K562 (cell line): ENCODE measurements at regions not wholly inside any gene's neighbourhood (a gene's known extent, or its start where the extent isn't known, plus 50 kb on each side); places are given as distances from the start of the nearest gene placed in this dataset.

ENCODE experiments used
- ATAC-seq: fragments of 200-7000 bp; cut with Tn5 transposase; 3 replicates; pipeline ENCODE4 v1.9.1; 2020; ENCODE audit warnings: moderate library complexity
- BruUV-seq: library from RNA; stranded (reverse); fragments of 400-500 nt; replicated peaks from 2 replicates; lab custom pipeline; 2021; lab: Mats Ljungman, UMichigan
- CTCF ChIA-PET: fragments of 300-600 bp; formaldehyde crosslinking; extraction: SDS; loops from one replicate; lab custom pipeline; 2021; ENCODE audit warnings: low intra/inter-chr PET ratio; lab: Yijun Ruan, JAX
- POLR2A ChIA-PET: fragments of 300-600, 350-650 bp; sonication (Branson Sonifier 250); formaldehyde crosslinking; extraction: SDS; loops from one replicate; lab custom pipeline; 2021; ENCODE audit warnings: antibody characterized with exemption, inconsistent platforms; lab: Yijun Ruan, JAX
- DNase-seq, 4 experiments: peaks; one replicate each; pipeline versions ENCODE4 v3.0.0 to v3.0.0-alpha.2; 2011 to 2018; ENCODE audit warnings: low spot score in 3 of 4, mixed read lengths in 3 of 4; ENCODE audit errors: extremely low read depth in 1 of 4
- FAIRE-seq: peaks from 2 replicates; lab custom pipeline; 2011; peaks lifted over from hg19 to GRCh38; lab: Jason Lieb, UNC
- H2AFZ ChIP-seq: 2 replicates; pipeline ENCODE4 v1.6.0; 2011; ENCODE audit warnings: low read depth, low read length, control low read depth, inconsistent platforms
- H3K27ac ChIP-seq: fragments of 200-600 bp; 3 replicates; pipeline ENCODE4 v1.8.0; 2011; ENCODE audit warnings: low read depth, mild to moderate bottlenecking, control low read depth, inconsistent platforms, low read length, moderate library complexity, mixed read lengths; ENCODE audit errors: extremely low read depth
- H3K27me3 ChIP-seq, 2 experiments: fragments of 300-600 bp in 1 of 2; 2 replicates in 1 of 2; 3 replicates in 1 of 2; pipeline versions ENCODE4 v1.6.0 to v1.8.0; 2011; ENCODE audit warnings: inconsistent platforms in 2 of 2, low read length in 2 of 2, mild to moderate bottlenecking in 1 of 2, mixed read lengths in 1 of 2, moderate library complexity in 1 of 2; ENCODE audit not compliant: control insufficient read depth in 2 of 2, insufficient read depth in 2 of 2
- H3K36me3 ChIP-seq: fragments of 300-600 bp; 3 replicates; pipeline ENCODE4 v1.8.0; 2011; ENCODE audit warnings: mild to moderate bottlenecking, low read length, inconsistent platforms; ENCODE audit not compliant: control insufficient read depth, insufficient read depth
- H3K4me1 ChIP-seq, 2 experiments: fragments of 200-600 bp in 1 of 2; replicated peaks in 1 of 2; 2 replicates in 1 of 2; 3 replicates in 1 of 2; pipeline versions ENCODE4 v1.5.1 to v1.8.0; 2011; ENCODE audit warnings: inconsistent platforms in 2 of 2, low read length in 2 of 2, mild to moderate bottlenecking in 1 of 2, mixed read lengths in 1 of 2, moderate library complexity in 1 of 2; ENCODE audit not compliant: control insufficient read depth in 2 of 2, insufficient read depth in 2 of 2
- H3K4me2 ChIP-seq: 2 replicates; pipeline ENCODE4 v1.6.1; 2011; ENCODE audit warnings: low read length, control low read depth, inconsistent platforms, mixed read lengths; ENCODE audit not compliant: insufficient read depth
- H3K4me3 ChIP-seq: fragments of 200-600 bp; sonication (generic), shearing (Covaris generic); 2 replicates; pipeline ENCODE4 v1.5.1; 2016; ENCODE audit warnings: control low read depth, inconsistent platforms
- H3K79me2 ChIP-seq: fragments of 200-600 bp; 3 replicates; pipeline ENCODE4 v1.8.0; 2011; ENCODE audit warnings: low read length, inconsistent platforms; ENCODE audit not compliant: control insufficient read depth, insufficient read depth
- H3K9ac ChIP-seq, 2 experiments: 2 replicates each; pipeline versions ENCODE4 v1.6.0 to v1.6.1; 2011; ENCODE audit warnings: low read depth in 2 of 2, low read length in 2 of 2, control low read depth in 1 of 2, inconsistent platforms in 1 of 2, mild to moderate bottlenecking in 1 of 2, mixed read lengths in 1 of 2; ENCODE audit not compliant: insufficient read depth in 1 of 2
- H3K9me1 ChIP-seq: one replicate; pipeline ENCODE4 v1.6.0; 2011; ENCODE audit warnings: inconsistent platforms, mild to moderate bottlenecking, low read length, moderate library complexity; ENCODE audit not compliant: control insufficient read depth, insufficient read depth
- H3K9me3 ChIP-seq: replicated peaks from 2 replicates; pipeline ENCODE4 v1.5.1; 2011; ENCODE audit warnings: low read depth, low read length, inconsistent platforms; ENCODE audit not compliant: control insufficient read depth, insufficient read depth
- H4K20me1 ChIP-seq: replicated peaks from 2 replicates; pipeline ENCODE4 v1.6.1; 2011; ENCODE audit warnings: low read length, inconsistent platforms, mixed read lengths; ENCODE audit not compliant: control insufficient read depth, insufficient read depth
- ADNP ChIP-seq: fragments of 200-800 bp; sonication (Bioruptor generic); IDR thresholded peaks from 2 replicates; pipeline ENCODE4 v1.6.1; 2016; ENCODE audit warnings: missing genetic modification characterization, missing compliant biosample characterization
- BCOR ChIP-seq: fragments of 450-650 bp; IDR thresholded peaks from 2 replicates; pipeline ENCODE4 v1.6.1; 2016
- CBX1 ChIP-seq: sonication (generic); IDR thresholded peaks from 2 replicates; pipeline ENCODE4 v1.6.1; 2016; ENCODE audit warnings: antibody characterized with exemption, low read depth, mild to moderate bottlenecking
- CBX3 ChIP-seq, 2 experiments: IDR thresholded peaks; 1 replicate in 1 of 2; 2 replicates in 1 of 2; pipeline ENCODE4 v1.6.1; 2012; ENCODE audit warnings: inconsistent platforms in 2 of 2, low read length in 2 of 2, borderline replicate concordance in 1 of 2, control low read depth in 1 of 2
- CBX5 ChIP-seq: IDR thresholded peaks from 2 replicates; pipeline ENCODE4 v1.6.1; 2014; ENCODE audit warnings: low read depth, borderline replicate concordance
- CHD4 ChIP-seq: fragments of 200-600 bp; sonication (generic); IDR thresholded peaks from 3 replicates; pipeline ENCODE4 v1.6.1; 2012; ENCODE audit warnings: low read depth, mild to moderate bottlenecking, mixed read lengths, low read length, inconsistent platforms; ENCODE audit not compliant: insufficient read depth, insufficient replicate concordance, poor library complexity, severe bottlenecking
- ELF1 ChIP-seq: fragments of 200-800 bp; sonication (Bioruptor generic); IDR thresholded peaks from 2 replicates; pipeline ENCODE4 v1.6.1; 2016; ENCODE audit warnings: missing genetic modification characterization, missing compliant biosample characterization
- ELF2 ChIP-seq: fragments of 250-450 bp; sonication (Bioruptor Pico); IDR thresholded peaks from 2 replicates; pipeline ENCODE4 v1.5.0; 2021; ENCODE audit warnings: mild to moderate bottlenecking
- HDAC2 ChIP-seq: fragments of 450-650 bp; IDR thresholded peaks from 2 replicates; pipeline ENCODE4 v1.6.1; 2016; ENCODE audit warnings: mild to moderate bottlenecking
- KDM1A ChIP-seq, 2 experiments: fragments of 450-650 bp; IDR thresholded peaks; 2 replicates each; pipeline ENCODE4 v1.6.1; 2016; ENCODE audit warnings: mild to moderate bottlenecking in 2 of 2
- MAFG ChIP-seq: fragments of 450-650 bp; conservative IDR thresholded peaks from 2 replicates; pipeline ENCODE4 v1.6.1; 2016; ENCODE audit warnings: missing genetic modification characterization, missing compliant biosample characterization
- PHF20 ChIP-seq: fragments of 450-650 bp; IDR thresholded peaks from 2 replicates; pipeline ENCODE4 v1.6.1; 2018; ENCODE audit not compliant: partially characterized antibody
- RBM25 ChIP-seq: fragments of 200-400 bp; formaldehyde crosslinking; IDR thresholded peaks from 2 replicates; pipeline ENCODE4 v1.6.1; 2018; ENCODE audit warnings: low read length, low read depth, moderate library complexity; ENCODE audit not compliant: severe bottlenecking
- RCOR1 ChIP-seq, 2 experiments: IDR thresholded peaks; 2 replicates each; pipeline ENCODE4 v1.6.1; 2012; ENCODE audit warnings: low read depth in 2 of 2, low read length in 2 of 2, borderline replicate concordance in 1 of 2, improper control_type of control experiment in 1 of 2
- SMARCA5 ChIP-seq: fragments of 450-650 bp; IDR thresholded peaks from 2 replicates; pipeline ENCODE4 v1.6.1; 2016
- TRIM24 ChIP-seq, 2 experiments: fragments of 450-650 bp; IDR thresholded peaks; 2 replicates each; pipeline ENCODE4 v1.6.1; 2016
- TRIM28 ChIP-seq: fragments of 450-650 bp; IDR thresholded peaks from 2 replicates; pipeline ENCODE4 v1.6.1; 2017
- ZBTB8A ChIP-seq: fragments of 450-650 bp; IDR thresholded peaks from 2 replicates; pipeline ENCODE4 v1.6.1; 2018; ENCODE audit warnings: mild to moderate bottlenecking, moderate library complexity; ENCODE audit not compliant: partially characterized antibody
- ZNF12 ChIP-seq: sonication (generic); formaldehyde crosslinking; IDR thresholded peaks from 2 replicates; pipeline ENCODE4 v1.4.0; 2020; ENCODE audit warnings: mild to moderate bottlenecking, missing genetic modification reagents
- WGBS: fragments of 100-300 bp; shearing (Covaris generic); methylation state at CpG from one replicate; pipeline ENCODE4 v1.1.6; 2016; ENCODE audit warnings: low coverage, mixed read lengths; ENCODE audit not compliant: insufficient coverage; ENCODE audit errors: missing lambda C conversion rate; 5-methylcytosine and 5-hydroxymethylcytosine counted together
- in situ Hi-C: fragments of 300-500 bp; cut with MboI; formaldehyde crosslinking; loops from 4 replicates; pipeline ENCODE4 v1.15.0; 2018; ENCODE audit warnings: inconsistent platforms, mixed read lengths
- intact Hi-C: fragments of 100-400 bp; cut with micrococcal nuclease; formaldehyde crosslinking; loops from 2 replicates; pipeline ENCODE4 v1.14.2; 2022
- TF ChIP-seq, protein P1 (sequence below): fragments of 450-650 bp; conservative IDR thresholded peaks from 2 replicates; pipeline ENCODE4 v1.6.1; 2016; ENCODE audit warnings: missing genetic modification characterization, low read depth, mild to moderate bottlenecking, control low read depth, missing compliant biosample characterization

DNA sequence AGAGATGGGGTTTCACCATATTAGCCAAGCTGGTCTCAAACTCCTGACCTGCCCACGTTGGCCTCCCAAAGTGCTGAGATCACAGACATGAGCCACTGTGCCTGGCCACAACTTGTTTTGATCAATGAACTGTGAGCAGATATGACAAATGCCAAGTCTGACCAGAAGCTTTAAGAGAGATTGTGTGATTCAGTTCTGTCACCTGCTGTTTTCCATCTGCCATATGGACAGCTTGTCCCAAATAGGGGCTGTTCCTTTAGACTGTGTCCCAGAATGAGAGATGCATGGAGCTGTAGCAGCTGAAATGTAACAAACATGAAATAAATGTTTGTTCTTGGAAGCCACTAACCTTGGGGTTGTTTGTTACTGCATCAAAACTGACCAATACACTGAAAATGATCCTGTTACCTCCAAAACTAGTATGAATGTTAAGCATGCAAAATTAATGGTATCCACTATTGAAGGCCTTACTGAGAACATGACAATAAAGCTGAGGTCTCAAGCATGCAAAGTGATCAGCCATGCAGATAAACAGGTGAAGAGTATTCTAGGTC is 65.9 kb upstream of the MED13L start:
- no peak overlapping the region for H3K4me2 ChIP-seq
- no peaks in the 10 kb centered on the region for H3K9me1 ChIP-seq
- FAIRE-seq (no peak), ATAC-seq (no peak), DNase-seq (no peak)
- no peak overlapping the region for H3K9ac ChIP-seq
- WGBS: 78% methylated on average over 1 of the region's 1 CpG
- ChIA-PET POLR2A (no interaction called here), CTCF (no interaction called here)
- H3K4me1 ChIP-seq: peaks cover 4 to 30% of the 10 kb centered on the region in 2 experiments; a peak in 4 of 5 replicates
- no peaks in the 10 kb centered on the region for H3K36me3 ChIP-seq
- H3K4me3 ChIP-seq: no peak overlapping the region
- H4K20me1 ChIP-seq: no peaks in the 10 kb centered on the region
- H3K27ac ChIP-seq: no peak overlapping the region
- TF ChIP-seq ELF1 (tag) (no peak), BCOR (peak; percentile 97), RCOR1 (IDR thresholded peaks at IDR 0.05; ENCODE audit: borderline replicate concordance in 1 of 2, low read depth in 2 of 2, low read length in 2 of 2) (peak in 1 of 2 experiments; percentile 40; a peak in 1 of 4 replicates), KDM1A (IDR thresholded peaks at IDR 0.05) (peak; percentile 56 to 81; a peak in 3 of 4 replicates), TRIM24 (IDR thresholded peaks at IDR 0.05) (peak; percentile 53 to 68; a peak in 1 of 4 replicates), ZNF12 (peak; percentile 44; the same call in 1 of the 2 replicates), PHF20 (peak; percentile 31), CBX3 (IDR thresholded peaks at IDR 0.05; ENCODE audit: borderline replicate concordance in 1 of 2, low read length in 2 of 2) (peak in 1 of 2 experiments; percentile 94; a peak in 2 of 3 replicates), RBM25 (peak; percentile 97), TRIM28 (peak; percentile 88), CBX5 (0 out of 2 replicates have a peak, but pooled peaks have one; percentile 36), CBX1 (0 out of 2 replicates have a peak, but pooled peaks have one; percentile 39), MAFG (tag) (no peak), CHD4 (peak; percentile 83), ADNP (tag) (peak; percentile 49; the same call in 1 of the 2 replicates), ZBTB8A (no peak), SMARCA5 (0 out of 2 replicates have a peak, but pooled peaks have one; percentile 16), ELF2 (CRISPR knock-in tag) (no peak), HDAC2 (peak; percentile 70; the same call in 1 of the 2 replicates)
- TF ChIP-seq, protein P1, sequence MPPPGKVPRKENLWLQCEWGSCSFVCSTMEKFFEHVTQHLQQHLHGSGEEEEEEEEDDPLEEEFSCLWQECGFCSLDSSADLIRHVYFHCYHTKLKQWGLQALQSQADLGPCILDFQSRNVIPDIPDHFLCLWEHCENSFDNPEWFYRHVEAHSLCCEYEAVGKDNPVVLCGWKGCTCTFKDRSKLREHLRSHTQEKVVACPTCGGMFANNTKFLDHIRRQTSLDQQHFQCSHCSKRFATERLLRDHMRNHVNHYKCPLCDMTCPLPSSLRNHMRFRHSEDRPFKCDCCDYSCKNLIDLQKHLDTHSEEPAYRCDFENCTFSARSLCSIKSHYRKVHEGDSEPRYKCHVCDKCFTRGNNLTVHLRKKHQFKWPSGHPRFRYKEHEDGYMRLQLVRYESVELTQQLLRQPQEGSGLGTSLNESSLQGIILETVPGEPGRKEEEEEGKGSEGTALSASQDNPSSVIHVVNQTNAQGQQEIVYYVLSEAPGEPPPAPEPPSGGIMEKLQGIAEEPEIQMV (tag): no peak
- BruUV-seq: no TSS peak
- peaks cover 3% of the 10 kb centered on the region for H3K9me3 ChIP-seq
- H3K27me3 ChIP-seq: no peaks in the 10 kb centered on the region
- no peaks in the 10 kb centered on the region for H3K79me2 ChIP-seq
- in situ Hi-C loops: no loop called here
- no peak overlapping the region for H2AFZ ChIP-seq
- intact Hi-C loops: no loop called here
